ENCODE measurements at regions not wholly inside any gene's neighbourhood (a gene's known extent, or its start where the extent isn't known, plus 50 kb on each side); places are given as distances from the start of the nearest gene placed in this dataset.

DNA sequence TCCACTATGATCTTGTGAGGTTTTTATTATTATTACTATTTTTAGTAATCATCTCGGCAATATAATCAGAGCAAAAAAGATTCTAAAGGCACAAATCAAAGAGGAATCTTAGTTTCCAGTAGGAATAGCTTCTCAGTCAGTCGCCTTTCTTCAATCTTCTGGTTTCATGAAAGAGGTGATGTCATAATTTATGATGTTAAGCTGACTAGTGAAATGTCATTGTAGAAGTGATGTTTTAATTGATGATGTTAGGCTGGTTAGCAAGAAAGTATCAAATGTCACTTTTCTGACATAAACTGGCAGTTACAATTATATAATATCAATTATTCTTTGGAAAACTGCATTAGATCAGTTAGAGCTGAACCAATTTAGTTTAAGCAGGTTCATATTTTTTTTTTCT is 476.7 kb upstream of the ETAA1 start:
- no peaks in the 10 kb centered on the region for H3K27me3 ChIP-seq (ENCODE audit: insufficient read depth, low read length)
- Mint-ChIP-seq H3K27me3 (ENCODE audit: low read depth) (no peaks in the 10 kb centered on the region), H3K27ac (no peak overlapping the region), H3K4me1 (no peaks in the 10 kb centered on the region), H3K4me3 (no peak overlapping the region), H3K9me3 (no peaks in the 10 kb centered on the region), H3K36me3 (ENCODE audit: insufficient read depth in 1 of 3, low read depth in 3 of 3) (no peaks in the 10 kb centered on the region)
- no peak overlapping the region for H3K14ac ChIP-seq (ENCODE audit: insufficient read depth, low read length)
- no peaks in the 10 kb centered on the region for H3K79me2 ChIP-seq (ENCODE audit: insufficient read depth, low read length)
- H2BK120ac ChIP-seq (ENCODE audit: low read depth, low read length, poor library complexity, severe bottlenecking), result no peak overlapping the region
- TF ChIP-seq CTCF (conservative IDR thresholded peaks at IDR 0.05), result no peak
- H2BK15ac ChIP-seq (ENCODE audit: low read depth, low read length), result no peak overlapping the region
- no peak overlapping the region for H3K27ac ChIP-seq (ENCODE audit: insufficient read length, low read depth, low read length)
- H3K23me2 ChIP-seq (ENCODE audit: insufficient read length, low read depth, low read length, poor library complexity, severe bottlenecking), result no peaks in the 10 kb centered on the region
- H4K5ac ChIP-seq (ENCODE audit: insufficient read length, low read depth, low read length), result no peak overlapping the region
- no peak overlapping the region for H2BK12ac ChIP-seq (ENCODE audit: insufficient read length, low read depth, low read length)
- H3K18ac ChIP-seq (ENCODE audit: insufficient read length, low read depth, low read length), result no peak overlapping the region
- no peak overlapping the region for H3K4ac ChIP-seq (ENCODE audit: low read depth, low read length)
- no peaks in the 10 kb centered on the region for H3K9me3 ChIP-seq (ENCODE audit: control insufficient read depth, low read depth, low read length)
- H3T11ph ChIP-seq (ENCODE audit: low read length), result no peak overlapping the region
- H4K20me1 ChIP-seq (ENCODE audit: control insufficient read depth, insufficient read depth, insufficient read length), result no peaks in the 10 kb centered on the region
- no peaks in the 10 kb centered on the region for H3K4me1 ChIP-seq (ENCODE audit: insufficient read depth, low read length)
- DNase-seq, result no peak
- H2BK20ac ChIP-seq (ENCODE audit: low read depth, low read length, poor library complexity, severe bottlenecking), result no peak overlapping the region
- H2AFZ ChIP-seq (ENCODE audit: low read length), result no peak overlapping the region
- H4K8ac ChIP-seq (replicated peaks; ENCODE audit: insufficient read length, low read depth, low read length), result no peak overlapping the region
- no peaks in the 10 kb centered on the region for H3K79me1 ChIP-seq (ENCODE audit: insufficient read depth, low read depth, low read length, poor library complexity, severe bottlenecking)
- H3K9ac ChIP-seq (ENCODE audit: extremely low read depth, insufficient read length, low read length), result no peak overlapping the region
- no peak overlapping the region for H3K23ac ChIP-seq (ENCODE audit: insufficient read length, low read depth, low read length)
- no peak overlapping the region for H4K91ac ChIP-seq (ENCODE audit: insufficient read length, low read depth, low read length)
- H2BK5ac ChIP-seq (ENCODE audit: insufficient read length, low read length), result no peak overlapping the region
- H2AK5ac ChIP-seq (ENCODE audit: insufficient read length, low read length), result no peak overlapping the region
- H3K56ac ChIP-seq (ENCODE audit: insufficient read length, low read depth, low read length), result no peak overlapping the region
- WGBS (ENCODE audit: extremely low coverage, insufficient read length, low lambda C conversion rate), result no CpG with 5 or more reads among the region's 2 CpGs
- H3K4me2 ChIP-seq (ENCODE audit: insufficient read depth, insufficient read length, low read length), result no peak overlapping the region

All from H9 (cell line).